Neutrophil (primary cell): ENCODE measurements at regions not wholly inside any gene's neighbourhood (a gene's known extent, or its start where the extent isn't known, plus 50 kb on each side); places are given as distances from the start of the nearest gene placed in this dataset.

Experiments used
- H3K27ac ChIP-seq: fragments of 200-600 bp; sonication (generic); 2 replicates; pipeline ENCODE4 v1.5.1; 2016; ENCODE audit warnings: mild to moderate bottlenecking, moderate library complexity
- H3K27me3 ChIP-seq: fragments of 200-600 bp; sonication (generic); 2 replicates; pipeline ENCODE4 v1.6.0; 2016; ENCODE audit warnings: mild to moderate bottlenecking
- H3K36me3 ChIP-seq: fragments of 200-600 bp; sonication (generic); 2 replicates; pipeline ENCODE4 v1.5.1; 2017
- H3K4me1 ChIP-seq, 2 experiments: fragments of 200-600 bp in 1 of 2; sonication (generic) in 1 of 2; 1 replicate in 1 of 2; 2 replicates in 1 of 2; pipeline versions ENCODE4 v1.5.1 to v1.6.1; 2013 to 2016; ENCODE audit warnings: low read depth in 1 of 2, low read length in 1 of 2, mild to moderate bottlenecking in 1 of 2, moderate library complexity in 1 of 2; ENCODE audit not compliant: control insufficient read depth in 1 of 2, insufficient read depth in 1 of 2
- H3K4me3 ChIP-seq, 2 experiments: fragments of 200-600 bp in 1 of 2; sonication (generic) in 1 of 2; 1 replicate in 1 of 2; 2 replicates in 1 of 2; pipeline ENCODE4 v1.5.1; 2013 to 2016; ENCODE audit warnings: low read depth in 1 of 2, low read length in 1 of 2, mild to moderate bottlenecking in 1 of 2, moderate library complexity in 1 of 2
- H3K9me3 ChIP-seq: fragments of 200-600 bp; sonication (generic); 2 replicates; pipeline ENCODE4 v1.5.1; 2016
- CTCF ChIP-seq: fragments of 200-600 bp; sonication (generic); IDR thresholded peaks from 2 replicates; pipeline ENCODE4 v1.5.1; 2016; ENCODE audit warnings: antibody characterized with exemption

DNA sequence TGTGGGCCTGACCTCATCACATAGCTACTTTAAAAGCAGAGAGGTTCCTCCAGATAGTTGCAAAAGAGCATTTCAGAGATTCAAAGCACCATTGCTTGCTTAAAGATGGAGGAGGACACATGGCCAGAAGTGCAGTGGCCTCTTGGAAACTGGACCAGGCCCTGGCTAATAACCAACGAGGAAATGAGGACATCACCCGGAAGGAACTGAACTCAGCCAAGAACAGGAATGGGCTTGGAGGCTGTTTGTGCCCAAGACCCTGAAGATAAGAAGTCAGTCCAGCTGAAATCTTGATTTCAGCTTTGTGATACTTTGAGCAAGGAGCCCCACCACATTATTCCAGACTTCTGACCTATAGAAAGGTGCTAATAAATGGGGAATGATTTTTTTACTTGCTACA is 437.0 kb downstream of the PTPRC start:
- Histone ChIP-seq H3K4me3 (no peak overlapping the region), H3K27ac (no peak overlapping the region), H3K9me3 (no peaks in the 10 kb centered on the region), H3K4me1 (peaks cover 0 to 5% of the 10 kb centered on the region in 2 experiments), H3K36me3 (no peaks in the 10 kb centered on the region), H3K27me3 (no peaks in the 10 kb centered on the region)
- no peak for TF ChIP-seq CTCF

GRCh38 chr1:199079994-199080393 is 441.2 kb downstream of the PTPRC start:
- no peak overlapping the region for H3K4me3 ChIP-seq
- peaks cover 0 to 5% of the 10 kb centered on the region in 2 experiments for H3K4me1 ChIP-seq
- H3K27ac ChIP-seq: no peak overlapping the region
- no peaks in the 10 kb centered on the region for H3K27me3 ChIP-seq
- no peaks in the 10 kb centered on the region for H3K9me3 ChIP-seq
- no peaks in the 10 kb centered on the region for H3K36me3 ChIP-seq
- no peak for TF ChIP-seq CTCF

- no peak for TF ChIP-seq CTCF
- H3K4me3 ChIP-seq: no peak overlapping the region
- H3K4me1 ChIP-seq: peaks cover 4 to 8% of the 10 kb centered on the region in 2 experiments
- no peaks in the 10 kb centered on the region for H3K36me3 ChIP-seq
- no peaks in the 10 kb centered on the region for H3K27me3 ChIP-seq
- H3K9me3 ChIP-seq: no peaks in the 10 kb centered on the region
- no peak overlapping the region for H3K27ac ChIP-seq
These were observed 442.9 kb downstream of the PTPRC start for GRCh38 chr1:199081739-199082138.

DNA sequence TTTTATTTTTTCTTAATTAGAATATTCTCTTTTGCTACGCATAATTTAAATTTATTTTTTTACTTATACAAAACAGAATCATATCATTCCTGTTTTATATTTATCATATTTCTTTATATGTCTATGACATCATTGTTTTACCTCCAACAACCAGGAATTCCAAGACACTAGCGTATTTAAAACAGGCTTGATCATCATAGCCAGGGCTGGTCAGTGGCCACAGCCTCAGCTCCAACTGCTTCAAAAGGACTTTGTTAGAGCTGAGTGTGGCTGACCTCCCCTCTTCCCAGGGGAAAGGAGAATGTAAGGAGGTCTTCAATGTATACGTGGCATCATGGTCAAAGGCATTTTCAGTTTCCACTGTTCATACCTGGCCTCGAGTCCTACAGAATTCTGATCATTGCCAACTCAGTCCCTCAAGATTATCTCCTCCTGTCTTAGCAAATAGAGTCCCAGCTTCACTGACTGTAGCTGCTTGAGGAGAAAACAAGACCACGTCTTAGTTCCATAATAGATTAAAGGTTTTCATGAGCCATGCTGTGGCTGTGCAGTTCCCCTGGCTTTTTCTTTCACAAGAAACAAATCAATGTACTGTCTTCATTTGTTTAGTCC is 444.0 kb downstream of the PTPRC start:
- Histone ChIP-seq H3K36me3 (no peaks in the 10 kb centered on the region), H3K4me3 (no peak overlapping the region), H3K4me1 (peaks cover 4 to 8% of the 10 kb centered on the region in 2 experiments), H3K27me3 (no peaks in the 10 kb centered on the region), H3K9me3 (no peaks in the 10 kb centered on the region), H3K27ac (no peak overlapping the region)
- no peak for TF ChIP-seq CTCF

DNA sequence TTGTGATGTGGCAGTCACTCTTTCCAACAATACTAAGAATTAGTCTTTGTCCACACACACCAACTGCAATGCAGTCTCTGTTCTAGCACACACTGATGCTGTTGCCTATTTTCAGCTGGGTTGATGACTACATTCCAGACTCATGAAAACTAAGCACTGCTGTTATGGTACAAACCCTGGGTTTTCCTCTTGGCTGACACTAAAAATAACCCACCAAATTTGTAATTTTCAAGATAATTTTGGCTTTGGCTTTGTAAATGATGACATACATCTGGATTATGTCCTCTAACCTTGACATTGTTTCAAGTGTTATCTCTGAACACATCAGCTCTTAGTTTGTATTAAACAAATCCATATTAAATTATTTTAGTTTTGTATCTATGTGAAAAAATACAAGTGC is 444.8 kb downstream of the PTPRC start:
- Histone ChIP-seq H3K4me1 (peaks cover 4 to 8% of the 10 kb centered on the region in 2 experiments), H3K27me3 (no peaks in the 10 kb centered on the region), H3K9me3 (no peaks in the 10 kb centered on the region), H3K36me3 (no peaks in the 10 kb centered on the region), H3K4me3 (no peak overlapping the region), H3K27ac (no peak overlapping the region)
- no peak for TF ChIP-seq CTCF
